Spleen (tissue), 11 donors: ENCODE measurements at regions not wholly inside any gene's neighbourhood (a gene's known extent, or its start where the extent isn't known, plus 50 kb on each side); places are given as distances from the start of the nearest gene placed in this dataset.

ENCODE experiments used
- DNase-seq: peaks from one replicate; pipeline ENCODE4 v3.0.0-alpha.2; 2020
- H3K27ac ChIP-seq, 8 donors: fragments of 200-600 bp; sonication (generic) in 7 of 8; 1 replicate in 4 of 8; 2 replicates in 4 of 8; pipeline versions ENCODE4 v1.5.0 to v1.8.0; 2016 to 2021; ENCODE audit warnings: inconsistent platforms in 4 of 8, mild to moderate bottlenecking in 4 of 8, moderate library complexity in 1 of 8
- H3K27me3 ChIP-seq, 7 donors: fragments of 200-600 bp; sonication (generic) in 6 of 7; replicated peaks in 1 of 7; 1 replicate in 4 of 7; 2 replicates in 3 of 7; pipeline versions ENCODE4 v1.5.0 to v1.8.0; 2016 to 2021; ENCODE audit warnings: inconsistent platforms in 3 of 7, mild to moderate bottlenecking in 1 of 7
- H3K36me3 ChIP-seq, 6 donors: fragments of 200-600 bp; sonication (generic) in 5 of 6; 1 replicate in 4 of 6; 2 replicates in 2 of 6; pipeline versions ENCODE4 v1.5.0 to v1.8.0; 2016 to 2021; ENCODE audit warnings: inconsistent platforms in 2 of 6
- H3K4me1 ChIP-seq, 6 donors: fragments of 200-600 bp; sonication (generic) in 5 of 6; 1 replicate in 3 of 6; 2 replicates in 3 of 6; pipeline versions ENCODE4 v1.5.0 to v1.8.0; 2016 to 2021; ENCODE audit warnings: inconsistent platforms in 3 of 6
- H3K4me3 ChIP-seq, 8 donors: fragments of 200-600 bp; sonication (generic) in 7 of 8; 1 replicate in 4 of 8; 2 replicates in 4 of 8; pipeline versions ENCODE4 v1.5.0 to v1.8.0; 2016 to 2021; ENCODE audit warnings: inconsistent platforms in 4 of 8, mild to moderate bottlenecking in 4 of 8, moderate library complexity in 2 of 8
- H3K9me3 ChIP-seq, 8 donors: fragments of 200-600 bp; sonication (generic) in 7 of 8; 1 replicate in 4 of 8; 2 replicates in 4 of 8; pipeline versions ENCODE4 v1.5.0 to v1.8.0; 2016 to 2021; ENCODE audit warnings: inconsistent platforms in 4 of 8
- POLR2A ChIP-seq, 3 donors: fragments of 450-650 bp; IDR thresholded peaks; one replicate each; pipeline ENCODE4 v1.5.1; 2017; ENCODE audit warnings: antibody characterized with exemption in 3 of 3, mild to moderate bottlenecking in 1 of 3
- POLR2AphosphoS5 ChIP-seq, 3 donors: sonication (generic); formaldehyde crosslinking; IDR thresholded peaks; one replicate each; pipeline ENCODE4 v1.5.1; 2017; ENCODE audit warnings: antibody characterized with exemption in 3 of 3
- WGBS, 5 donors: extraction: QIAGEN DNeasy Blood & Tissue Kit in 3 of 5; methylation state at CpG; one replicate each; pipeline versions ENCODE4 v1.1.5 to v1.1.7; 2013 to 2018; 5-methylcytosine and 5-hydroxymethylcytosine counted together
- intact Hi-C: fragments of 100-400 bp; cut with DNase I; formaldehyde crosslinking; loops from one replicate; pipeline ENCODE4 v1.15.0; 2023; ENCODE audit warnings: low total_unique reads
- small RNA-seq, 4 donors: library from RNA; depleted of rRNA; stranded (forward); fragments of <200 nt; gene quantifications; one replicate each; pipeline ENCODE3, GENCODE V24; 2016
- TF ChIP-seq, protein P1 (sequence below), 11 experiments: fragments of 200-600 bp in 7 of 11; fragments of 450-650 bp in 4 of 11; sonication (generic) in 4 of 11; IDR thresholded peaks in 8 of 11; conservative IDR thresholded peaks in 3 of 11; 1 replicate in 7 of 11; 2 replicates in 4 of 11; pipeline versions ENCODE4 v1.4.0 to v1.8.0; 2016 to 2021; ENCODE audit warnings: antibody characterized with exemption in 11 of 11, inconsistent platforms in 4 of 11, mild to moderate bottlenecking in 1 of 11
- donor health status: healthy with polysubstance abuse.
- donor health status: DM: no; HTN: no; CAD: no; lungs with moderate emphysema.
- donor health status: DM: no; HTN: no; CAD: no.
- donor health status: Bipolar disorder and iron deficiency.
- donor health status: healthy.
- donor health status: DM: no; HTN: no; CAD: no.
- donor health status: DM: yes; HTN: yes; CAD: no.

GRCh38 chr6:43838276-43839036, 68.4 kb downstream of the VEGFA start:
- Histone ChIP-seq H3K4me1 (peaks cover 0 to 13% (median 6%) of the 10 kb centered on the region in 6 donors), H3K4me3 (no peak overlapping the region), H3K36me3 (no peaks in the 10 kb centered on the region), H3K27me3 (no peaks in the 10 kb centered on the region), H3K27ac (peak overlapping the region in 2 of 8 donors; percentile 34 to 63), H3K9me3 (no peaks in the 10 kb centered on the region)
- TF ChIP-seq, protein P1, sequence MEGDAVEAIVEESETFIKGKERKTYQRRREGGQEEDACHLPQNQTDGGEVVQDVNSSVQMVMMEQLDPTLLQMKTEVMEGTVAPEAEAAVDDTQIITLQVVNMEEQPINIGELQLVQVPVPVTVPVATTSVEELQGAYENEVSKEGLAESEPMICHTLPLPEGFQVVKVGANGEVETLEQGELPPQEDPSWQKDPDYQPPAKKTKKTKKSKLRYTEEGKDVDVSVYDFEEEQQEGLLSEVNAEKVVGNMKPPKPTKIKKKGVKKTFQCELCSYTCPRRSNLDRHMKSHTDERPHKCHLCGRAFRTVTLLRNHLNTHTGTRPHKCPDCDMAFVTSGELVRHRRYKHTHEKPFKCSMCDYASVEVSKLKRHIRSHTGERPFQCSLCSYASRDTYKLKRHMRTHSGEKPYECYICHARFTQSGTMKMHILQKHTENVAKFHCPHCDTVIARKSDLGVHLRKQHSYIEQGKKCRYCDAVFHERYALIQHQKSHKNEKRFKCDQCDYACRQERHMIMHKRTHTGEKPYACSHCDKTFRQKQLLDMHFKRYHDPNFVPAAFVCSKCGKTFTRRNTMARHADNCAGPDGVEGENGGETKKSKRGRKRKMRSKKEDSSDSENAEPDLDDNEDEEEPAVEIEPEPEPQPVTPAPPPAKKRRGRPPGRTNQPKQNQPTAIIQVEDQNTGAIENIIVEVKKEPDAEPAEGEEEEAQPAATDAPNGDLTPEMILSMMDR (IDR thresholded peaks at IDR 0.05 in 8 of 11, conservative IDR thresholded peaks at IDR 0.05 in 3 of 11): peak in 6 of 11 experiments; percentile 27 to 55 (median 44)
- TF ChIP-seq POLR2AphosphoS5 (IDR thresholded peaks at IDR 0.05) (no peak), POLR2A (IDR thresholded peaks at IDR 0.05) (no peak)
- intact Hi-C loops: no loop called here
- WGBS, 5 donors: 42 to 59% (median 49%) methylated on average over 6 to 9 of the region's 9 CpGs
- DNase-seq: peak; percentile 86

DNA sequence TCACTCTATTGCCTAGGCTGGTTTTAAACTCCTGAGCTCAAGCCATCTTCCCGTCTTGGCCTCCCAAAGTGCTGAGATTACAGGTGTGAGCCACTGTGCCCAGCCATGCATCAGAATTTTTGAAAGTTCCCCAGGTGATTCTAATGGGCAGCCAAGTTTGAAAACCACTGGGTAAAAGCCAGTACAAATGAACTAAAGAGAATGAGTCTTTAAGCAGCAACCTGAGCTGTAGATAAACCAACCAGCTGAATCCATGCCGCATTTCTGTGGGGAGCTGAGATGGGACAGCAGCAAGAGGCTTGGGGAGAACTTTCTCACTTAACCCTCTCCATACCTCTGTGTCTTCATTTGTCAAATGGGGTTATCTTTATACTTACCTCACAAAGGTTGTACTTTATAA, 67.5 kb downstream of the VEGFA start:
- H3K27me3 ChIP-seq: no peaks in the 10 kb centered on the region
- H3K36me3 ChIP-seq: no peaks in the 10 kb centered on the region
- H3K4me1 ChIP-seq: peaks cover 0 to 13% (median 6%) of the 10 kb centered on the region in 6 donors
- TF ChIP-seq, protein P1 (IDR thresholded peaks at IDR 0.05 in 8 of 11, conservative IDR thresholded peaks at IDR 0.05 in 3 of 11): no peak
- TF ChIP-seq POLR2AphosphoS5 (IDR thresholded peaks at IDR 0.05) (no peak), POLR2A (IDR thresholded peaks at IDR 0.05) (no peak)
- no peak overlapping the region for H3K27ac ChIP-seq
- H3K4me3 ChIP-seq: no peak overlapping the region
- no peaks in the 10 kb centered on the region for H3K9me3 ChIP-seq
- intact Hi-C loops: no loop called here
- DNase-seq: no peak
- WGBS, 5 donors: 0 to 31% (median 4%) methylated on average over 2 of the region's 2 CpGs

DNA sequence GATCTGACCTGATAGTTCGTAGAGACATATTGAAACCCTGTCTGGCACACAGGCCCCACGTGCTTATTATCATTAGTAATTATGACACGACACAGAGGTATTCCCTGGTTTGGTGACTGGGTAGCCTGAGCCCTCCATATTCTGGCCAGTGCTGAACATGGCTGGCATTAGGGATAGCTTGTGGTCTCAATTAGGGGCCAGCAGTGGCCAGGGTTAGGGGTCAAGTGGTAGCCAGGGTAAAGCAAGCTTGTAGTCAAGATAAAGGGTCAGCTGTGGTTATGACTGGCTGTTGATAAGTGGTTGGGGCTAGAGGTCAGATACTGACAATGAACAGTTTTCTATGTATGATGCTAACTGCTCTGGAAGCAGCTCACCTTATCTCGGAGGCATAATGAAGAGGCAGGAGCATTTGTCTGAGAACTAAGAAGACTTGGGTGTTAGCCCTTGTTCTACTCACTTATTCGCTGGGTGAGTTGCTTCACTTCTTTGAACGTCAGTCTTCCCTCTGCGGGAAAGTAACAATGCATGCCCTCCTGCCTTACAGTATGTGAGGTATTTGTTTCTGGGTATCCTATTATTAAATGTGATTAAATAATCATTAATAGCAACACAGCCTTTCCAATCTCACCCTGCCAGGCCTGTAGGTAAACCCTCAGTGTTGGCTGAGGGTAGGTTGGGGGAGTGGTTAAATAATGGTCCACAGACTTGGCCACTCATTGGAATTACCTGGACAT, 66.7 kb downstream of the VEGFA start:
- Histone ChIP-seq H3K4me1 (peaks cover 0 to 13% (median 6%) of the 10 kb centered on the region in 6 donors), H3K36me3 (no peaks in the 10 kb centered on the region), H3K4me3 (no peak overlapping the region), H3K9me3 (no peaks in the 10 kb centered on the region), H3K27ac (no peak overlapping the region), H3K27me3 (no peaks in the 10 kb centered on the region)
- intact Hi-C loops: no loop called here
- 75 to 88% (median 83%) methylated on average over 7 of the region's 7 CpGs for WGBS, 5 donors
- TF ChIP-seq, protein P1 (IDR thresholded peaks at IDR 0.05 in 8 of 11, conservative IDR thresholded peaks at IDR 0.05 in 3 of 11): no peak
- no peak for TF ChIP-seq POLR2A (IDR thresholded peaks at IDR 0.05)
- TF ChIP-seq POLR2AphosphoS5 (IDR thresholded peaks at IDR 0.05): no peak
- DNase-seq: no peak

Small RNA genes lying in the stretch of these regions (small RNA-seq; reads per million reads assigned to genes)
- 0 reads per million in 4 donors for gene AL157371.1
